Stimulated activated CD8-positive, alpha-beta memory T cell treated with anti-CD3 and anti-CD28 coated beads, Interleukin-4, amount 100 ng/mL, for 48 hours (primary cell): ENCODE measurements at regions not wholly inside any gene's neighbourhood (a gene's known extent, or its start where the extent isn't known, plus 50 kb on each side); places are given as distances from the start of the nearest gene placed in this dataset.
"Not testable (repeated sequence)": the region's sequence is repeated elsewhere in the genome, so short reads cannot be mapped to it uniquely, and the experiment has no call there.

Experiments used
- DNase-seq: peaks from one replicate; pipeline ENCODE4 v3.0.0-alpha.2; 2020

GRCh38 chr5:165360784-165361542 is 1855.5 kb downstream of the MAT2B start:
- DNase-seq = no peak

GRCh38 chr5:165370233-165370632 is 1864.8 kb downstream of the MAT2B start:
- no peak for DNase-seq

GRCh38 chr5:165370794-165371193 is 1865.4 kb downstream of the MAT2B start:
- DNase-seq = no peak

GRCh38 chr5:165375201-165375600 is 1869.8 kb downstream of the MAT2B start:
- DNase-seq = no peak

- no peak for DNase-seq
These were observed 1888.4 kb downstream of the MAT2B start for GRCh38 chr5:165393839-165394238.

GRCh38 chr5:165397516-165397915 is 1892.1 kb downstream of the MAT2B start:
- DNase-seq = no peak

- no peak for DNase-seq
These were observed 1894.7 kb downstream of the MAT2B start for GRCh38 chr5:165400086-165400485.

GRCh38 chr5:165404917-165405316 is 1899.5 kb downstream of the MAT2B start:
- no peak for DNase-seq

- DNase-seq = no peak
These were observed 1899.9 kb downstream of the MAT2B start for GRCh38 chr5:165405340-165405739.

GRCh38 chr5:165407352-165407751 is 1901.9 kb downstream of the MAT2B start:
- DNase-seq = no peak

GRCh38 chr5:165410476-165410875 is 1905.1 kb downstream of the MAT2B start:
- DNase-seq = no peak

- DNase-seq = not testable (repeated sequence)
These were observed 1906.1 kb downstream of the MAT2B start for GRCh38 chr5:165411532-165411931.

GRCh38 chr5:165420493-165420892 is 1915.1 kb downstream of the MAT2B start:
- DNase-seq = no peak

- no peak for DNase-seq
These were observed 1918.4 kb downstream of the MAT2B start for GRCh38 chr5:165423697-165424299.

GRCh38 chr5:165425594-165425993 is 1920.2 kb downstream of the MAT2B start:
- DNase-seq = no peak

GRCh38 chr5:165448753-165449152 is 1943.3 kb downstream of the MAT2B start:
- DNase-seq = no peak

GRCh38 chr5:165457859-165458481 is 1952.6 kb downstream of the MAT2B start:
- no peak for DNase-seq

- no peak for DNase-seq
These were observed 1953.8 kb downstream of the MAT2B start for GRCh38 chr5:165459232-165459631.

GRCh38 chr5:165460911-165461310 is 1955.5 kb downstream of the MAT2B start:
- no peak for DNase-seq

GRCh38 chr5:165477546-165477945 is 1972.1 kb downstream of the MAT2B start:
- no peak for DNase-seq

- no peak for DNase-seq
These were observed 1990.5 kb downstream of the MAT2B start for GRCh38 chr5:165495829-165496380.

GRCh38 chr5:165497707-165498106 is 1992.3 kb downstream of the MAT2B start:
- no peak for DNase-seq

- DNase-seq = no peak
These were observed 1997.7 kb downstream of the MAT2B start for GRCh38 chr5:165502893-165503691.
